HL-60/S4 (cell line): ENCODE measurements at regions not wholly inside any gene's neighbourhood (a gene's known extent, or its start where the extent isn't known, plus 50 kb on each side); places are given as distances from the start of the nearest gene placed in this dataset.

Experiments used
- in situ Hi-C: fragments of 300-500 bp; cut with MboI; formaldehyde crosslinking; loops from 2 replicates; pipeline ENCODE4 v1.14.3; 2022; ENCODE audit warnings: low sequenced_read_pairs

GRCh38 chr3:30162579-30162978 is 443.8 kb upstream of the TGFBR2 start:
- in situ Hi-C loops = no loop called here

GRCh38 chr3:30166535-30166934 is 439.9 kb upstream of the TGFBR2 start:
- in situ Hi-C loops = no loop called here

GRCh38 chr3:30167541-30168011 is 438.8 kb upstream of the TGFBR2 start:
- in situ Hi-C loops = no loop called here

GRCh38 chr3:30169487-30169886 is 436.9 kb upstream of the TGFBR2 start:
- in situ Hi-C loops = no loop called here

GRCh38 chr3:30170681-30171438 is 435.5 kb upstream of the TGFBR2 start:
- in situ Hi-C loops = no loop called here

GRCh38 chr3:30174357-30174756 is 432.0 kb upstream of the TGFBR2 start:
- in situ Hi-C loops = no loop called here

- in situ Hi-C loops = loop anchor here (25.0 kb wide), 1 partner anchor 143 kb away; no protein-coding TSS in a partner anchor
These were observed 425.9 kb upstream of the TGFBR2 start for GRCh38 chr3:30180310-30181177.

- in situ Hi-C loops = loop anchor here (25.0 kb wide), 1 partner anchor 144 kb away; no protein-coding TSS in a partner anchor
These were observed 425.3 kb upstream of the TGFBR2 start for GRCh38 chr3:30181178-30181465.

- in situ Hi-C loops = loop anchor here (25.0 kb wide), 1 partner anchor 144 kb away; no protein-coding TSS in a partner anchor
These were observed 424.8 kb upstream of the TGFBR2 start for GRCh38 chr3:30181581-30181980.

GRCh38 chr3:30183421-30183820 is 423.0 kb upstream of the TGFBR2 start:
- in situ Hi-C loops = loop anchor here (25.0 kb wide), 1 partner anchor 146 kb away; no protein-coding TSS in a partner anchor

- in situ Hi-C loops = loop anchor here (25.0 kb wide), 1 partner anchor 147 kb away; no protein-coding TSS in a partner anchor
These were observed 422.1 kb upstream of the TGFBR2 start for GRCh38 chr3:30184091-30184810.

GRCh38 chr3:30185872-30186271 is 420.5 kb upstream of the TGFBR2 start:
- in situ Hi-C loops = loop anchor here (25.0 kb wide), 1 partner anchor 149 kb away; no protein-coding TSS in a partner anchor

GRCh38 chr3:30186741-30187219 is 419.6 kb upstream of the TGFBR2 start:
- in situ Hi-C loops = loop anchor here (25.0 kb wide), 1 partner anchor 149 kb away; no protein-coding TSS in a partner anchor

- in situ Hi-C loops = loop anchor here (25.0 kb wide), 1 partner anchor 150 kb away; no protein-coding TSS in a partner anchor
These were observed 419.0 kb upstream of the TGFBR2 start for GRCh38 chr3:30187366-30187765.

- in situ Hi-C loops = loop anchor here (25.0 kb wide), 1 partner anchor 151 kb away; no protein-coding TSS in a partner anchor
These were observed 417.7 kb upstream of the TGFBR2 start for GRCh38 chr3:30188713-30189112.

- in situ Hi-C loops = loop anchor here (25.0 kb wide), 1 partner anchor 153 kb away; no protein-coding TSS in a partner anchor
These were observed 416.5 kb upstream of the TGFBR2 start for GRCh38 chr3:30189900-30190299.

GRCh38 chr3:30193625-30194044 is 412.8 kb upstream of the TGFBR2 start:
- in situ Hi-C loops = loop anchor here (25.0 kb wide), 1 partner anchor 156 kb away; no protein-coding TSS in a partner anchor

- in situ Hi-C loops = loop anchor here (25.0 kb wide), 1 partner anchor 158 kb away; no protein-coding TSS in a partner anchor
These were observed 411.0 kb upstream of the TGFBR2 start for GRCh38 chr3:30195352-30195751.

GRCh38 chr3:30198162-30198561 is 408.2 kb upstream of the TGFBR2 start:
- in situ Hi-C loops = loop anchor here (25.0 kb wide), 1 partner anchor 161 kb away; no protein-coding TSS in a partner anchor

GRCh38 chr3:30199096-30199759 is 407.2 kb upstream of the TGFBR2 start:
- in situ Hi-C loops = loop anchor here (25.0 kb wide), 1 partner anchor 162 kb away; no protein-coding TSS in a partner anchor
